GM12878 (cell line): ENCODE measurements at regions not wholly inside any gene's neighbourhood (a gene's known extent, or its start where the extent isn't known, plus 50 kb on each side); places are given as distances from the start of the nearest gene placed in this dataset.

ENCODE experiments used
- GABPA ChIP-seq: IDR thresholded peaks from 2 replicates; pipeline ENCODE4 v1.6.1; 2014; ENCODE audit warnings: antibody characterized with exemption, low read depth, mild to moderate bottlenecking, inconsistent platforms
- KDM1A ChIP-seq: fragments of 200-600 bp; sonication (generic); IDR thresholded peaks from 2 replicates; pipeline ENCODE4 v1.6.1; 2016; ENCODE audit warnings: borderline replicate concordance
- NBN ChIP-seq: fragments of 450-650 bp; IDR thresholded peaks from 2 replicates; pipeline ENCODE4 v1.6.1; 2016

DNA sequence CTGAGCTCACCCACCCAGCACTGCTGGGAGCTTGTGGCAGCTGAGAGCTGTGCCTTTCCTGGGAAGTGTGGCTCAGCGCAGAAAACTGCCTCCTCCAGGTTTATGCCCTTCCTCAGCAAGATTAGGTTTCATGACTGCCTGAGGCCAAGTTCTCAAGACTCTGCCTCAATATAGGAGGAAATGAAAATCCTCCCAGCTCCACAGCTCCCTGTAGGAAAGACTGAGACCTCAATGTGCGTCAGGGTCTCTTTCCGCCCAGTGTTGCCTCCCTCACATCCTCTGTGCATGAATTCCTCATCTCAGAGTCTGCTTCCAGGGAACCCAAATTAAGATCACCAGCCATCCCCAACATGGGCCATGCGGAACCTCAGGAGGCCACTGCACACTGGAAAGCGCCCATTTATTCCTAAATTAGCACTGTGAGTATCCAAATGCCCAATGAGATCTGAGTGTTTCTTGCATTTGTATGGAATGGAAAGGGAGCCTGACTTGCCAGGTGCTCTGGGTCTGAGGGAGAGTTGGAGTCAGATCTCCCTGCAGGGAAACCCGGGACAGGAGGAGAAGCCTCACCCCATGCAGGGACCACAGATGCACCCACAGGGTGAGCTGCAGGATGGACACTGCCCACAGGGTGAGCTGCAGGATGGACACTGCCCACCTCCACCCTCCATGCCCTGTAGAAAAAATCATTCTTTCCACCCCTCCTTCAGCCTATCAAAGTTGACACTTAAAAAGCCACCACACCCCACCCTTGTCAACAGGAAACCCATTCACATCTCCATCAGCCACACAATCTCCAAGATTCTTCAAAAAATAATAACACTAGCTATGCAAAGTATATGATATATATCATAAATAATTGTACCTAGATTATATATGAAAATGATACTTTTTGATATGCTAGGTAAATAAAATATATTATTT, 97.4 kb upstream of the IGLL5 start:
- TF ChIP-seq NBN, result no peak
- no peak for TF ChIP-seq KDM1A
- TF ChIP-seq GABPA, result no peak
